Choroid plexus epithelial cell (primary cell): ENCODE measurements at regions not wholly inside any gene's neighbourhood (a gene's known extent, or its start where the extent isn't known, plus 50 kb on each side); places are given as distances from the start of the nearest gene placed in this dataset.

Experiments
- DNase-seq: peaks from one replicate; pipeline ENCODE4 v3.0.0-alpha.2; 2010; ENCODE audit warnings: low read depth
- H3K4me3 ChIP-seq: 2 replicates; pipeline ENCODE4 v1.5.1; 2011; ENCODE audit warnings: low read depth, mild to moderate bottlenecking, control low read depth, low read length, moderate library complexity
- CTCF ChIP-seq: conservative IDR thresholded peaks from 2 replicates; pipeline ENCODE4 v1.5.1; 2011; ENCODE audit warnings: low read depth, mild to moderate bottlenecking, control low read depth, inconsistent platforms, low read length, moderate library complexity

- no peak for TF ChIP-seq CTCF
- DNase-seq = peak; percentile 69
- H3K4me3 ChIP-seq = no peak overlapping the region
Observed at GRCh38 chr12:30138483-30138882, 354.7 kb upstream of the TMTC1 start.

- no peak for TF ChIP-seq CTCF
- DNase-seq = no peak
- H3K4me3 ChIP-seq = no peak overlapping the region
Observed at GRCh38 chr12:30136696-30137095, 353.0 kb upstream of the TMTC1 start.

- peak; percentile 12 for DNase-seq
- H3K4me3 ChIP-seq = no peak overlapping the region
- no peak for TF ChIP-seq CTCF
Observed at GRCh38 chr12:30135776-30136175, 352.0 kb upstream of the TMTC1 start.

GRCh38 chr12:30134229-30134628 lies 350.5 kb upstream of the TMTC1 start:
- no peak overlapping the region for H3K4me3 ChIP-seq
- TF ChIP-seq CTCF = no peak
- DNase-seq = no peak

- no peak for TF ChIP-seq CTCF
- no peak for DNase-seq
Observed at GRCh38 chr12:30126944-30127343, 343.2 kb upstream of the TMTC1 start.

GRCh38 chr12:30120522-30120921 lies 336.8 kb upstream of the TMTC1 start:
- no peak for TF ChIP-seq CTCF
- peak; percentile 4 for DNase-seq
- H3K4me3 ChIP-seq = no peak overlapping the region

More at GRCh38 chr12:30126944-30127343, 343.2 kb upstream of the TMTC1 start:
- no peak overlapping the region for H3K4me3 ChIP-seq

GRCh38 chr12:30117483-30117882 lies 333.7 kb upstream of the TMTC1 start:
- no peak for DNase-seq
- no peak for TF ChIP-seq CTCF
- H3K4me3 ChIP-seq = no peak overlapping the region
